KOPT-K1 (cell line): ENCODE measurements at regions not wholly inside any gene's neighbourhood (a gene's known extent, or its start where the extent isn't known, plus 50 kb on each side); places are given as distances from the start of the nearest gene placed in this dataset.

Source experiments
- H3K27ac ChIP-seq: fragments of 200-600 bp; sonication (generic); 2 replicates; pipeline ENCODE4 v1.5.1; 2016; ENCODE audit warnings: antibody characterized with exemption, mild to moderate bottlenecking, low read depth, low read length; ENCODE audit not compliant: poor library complexity, severe bottlenecking
- H3K36me3 ChIP-seq: fragments of 200-600 bp; sonication (generic); 2 replicates; pipeline ENCODE4 v1.5.1; 2017; ENCODE audit warnings: antibody characterized with exemption, mild to moderate bottlenecking, low read length, moderate library complexity; ENCODE audit not compliant: insufficient read depth
- H3K9me3 ChIP-seq: fragments of 200-600 bp; sonication (generic); 2 replicates; pipeline ENCODE4 v1.5.1; 2017; ENCODE audit warnings: antibody characterized with exemption, low read length, mild to moderate bottlenecking; ENCODE audit not compliant: insufficient read depth, poor library complexity, severe bottlenecking

DNA sequence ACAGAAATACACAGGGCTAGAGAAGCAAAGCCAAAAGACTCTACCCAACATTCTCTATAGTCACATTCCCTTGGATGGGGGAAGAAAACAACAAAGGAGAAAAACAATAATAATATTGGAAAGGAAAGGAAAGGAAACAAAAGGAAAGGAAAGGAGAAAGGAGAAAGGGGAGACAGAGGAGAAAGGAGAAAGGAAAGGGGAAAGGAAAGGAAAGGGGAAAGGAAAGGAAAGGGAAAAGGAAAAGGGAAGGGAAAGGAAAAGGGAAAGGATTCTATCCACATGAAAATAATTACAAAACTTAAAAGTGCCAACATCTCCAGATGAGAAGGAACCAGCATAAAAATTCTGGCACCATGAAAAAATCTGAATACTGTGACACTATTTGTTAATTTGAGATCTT lies 54.1 kb upstream of the MNS1 start:
- Histone ChIP-seq H3K36me3 (no peaks in the 10 kb centered on the region), H3K9me3 (peaks cover 51% of the 10 kb centered on the region), H3K27ac (no peak overlapping the region)
